Islet precursor cell (in vitro differentiated cells): ENCODE measurements at regions not wholly inside any gene's neighbourhood (a gene's known extent, or its start where the extent isn't known, plus 50 kb on each side); places are given as distances from the start of the nearest gene placed in this dataset.
A peak's percentile ranks its signal among the peaks of the same experiment; 100 is the strongest.

Experiments used
- DNase-seq: peaks from one replicate; pipeline ENCODE4 v3.0.0-alpha.2; 2018

DNA sequence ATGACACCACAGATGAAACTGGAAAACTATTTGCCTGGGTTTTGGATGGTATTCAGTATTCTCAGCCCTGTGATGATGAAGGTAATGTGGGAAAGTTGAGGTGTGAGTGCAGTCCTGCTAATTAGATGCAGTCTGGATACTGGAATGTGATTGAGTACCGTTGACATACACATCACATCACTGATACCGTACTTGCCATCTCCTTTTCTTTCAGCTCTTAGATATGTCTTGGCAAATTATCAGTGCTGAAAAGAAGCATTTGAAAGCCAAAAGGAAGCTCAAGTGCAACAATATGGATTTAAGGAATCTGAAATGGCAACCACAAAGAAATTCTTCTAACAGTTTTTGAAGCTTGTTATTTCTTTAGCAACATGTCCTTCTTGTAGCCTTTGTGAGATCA lies 381.4 kb upstream of the TGFBR2 start:
- no peak for DNase-seq

- no peak for DNase-seq
Measured at GRCh38 chr3:30226601-30227151, 379.7 kb upstream of the TGFBR2 start.

GRCh38 chr3:30227571-30228301 lies 378.7 kb upstream of the TGFBR2 start:
- no peak for DNase-seq

- no peak for DNase-seq
Measured at GRCh38 chr3:30228302-30228631, 378.1 kb upstream of the TGFBR2 start.

DNA sequence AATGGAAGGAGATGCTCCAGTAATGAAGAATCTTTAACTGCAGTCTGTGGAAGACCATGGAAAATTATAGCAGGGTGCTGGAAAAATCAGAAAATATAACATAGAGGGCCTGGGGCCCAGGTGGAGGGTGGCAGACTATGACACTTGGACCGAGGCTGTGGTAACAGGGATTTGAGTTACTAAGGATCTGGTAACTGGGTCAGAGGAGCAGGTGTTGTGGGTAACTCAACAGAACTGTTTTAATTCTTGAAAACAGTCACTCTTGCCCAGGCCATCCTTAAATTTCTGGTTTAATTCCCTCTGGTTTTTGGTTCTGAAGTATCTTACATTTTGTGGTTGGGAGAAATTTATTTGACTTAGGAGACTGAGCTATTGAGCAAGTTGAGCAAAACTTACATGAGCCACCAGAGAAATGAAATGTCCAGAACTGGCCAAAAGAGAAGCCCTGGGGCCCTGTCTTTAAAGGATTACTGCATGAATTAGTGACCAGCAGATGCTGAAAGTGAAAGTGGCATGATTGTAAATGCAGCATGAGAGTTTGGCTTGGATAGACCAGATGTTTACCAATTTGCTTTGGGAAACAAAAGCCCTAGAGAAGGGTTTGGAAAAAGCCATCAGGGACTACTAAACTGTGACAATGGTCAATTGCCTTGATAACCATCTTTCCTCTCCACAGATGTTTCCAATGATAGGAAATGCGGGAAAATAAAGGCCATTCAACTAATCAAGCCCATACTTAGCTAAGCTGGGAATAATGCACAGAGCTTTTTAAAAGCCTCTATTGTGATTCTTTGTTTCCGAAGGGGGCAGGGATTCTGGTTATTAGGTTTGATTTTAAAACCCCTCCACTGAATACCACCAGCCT lies 374.9 kb upstream of the TGFBR2 start:
- DNase-seq, result no peak

DNA sequence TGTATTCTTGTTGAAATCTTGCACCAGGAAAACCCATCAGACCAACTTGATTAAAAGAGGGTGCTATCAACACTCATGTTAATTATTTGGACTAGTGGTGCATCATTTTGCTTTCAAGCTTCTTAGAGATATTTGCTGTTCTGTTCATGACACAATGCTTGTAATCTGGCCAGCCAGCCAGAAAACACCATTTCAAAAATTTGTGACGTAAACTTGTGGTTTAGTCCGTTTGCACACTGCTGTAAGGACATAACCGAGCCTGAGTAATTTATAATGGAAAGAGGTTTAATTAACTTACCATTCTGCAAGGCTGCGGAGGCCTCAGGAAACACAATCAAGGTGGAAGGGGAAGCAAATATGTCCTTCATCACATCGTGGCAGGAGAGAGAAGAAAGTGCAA lies 374.3 kb upstream of the TGFBR2 start:
- DNase-seq, result no peak

- DNase-seq, result no peak
Measured at GRCh38 chr3:30233913-30234646, 372.3 kb upstream of the TGFBR2 start.

DNA sequence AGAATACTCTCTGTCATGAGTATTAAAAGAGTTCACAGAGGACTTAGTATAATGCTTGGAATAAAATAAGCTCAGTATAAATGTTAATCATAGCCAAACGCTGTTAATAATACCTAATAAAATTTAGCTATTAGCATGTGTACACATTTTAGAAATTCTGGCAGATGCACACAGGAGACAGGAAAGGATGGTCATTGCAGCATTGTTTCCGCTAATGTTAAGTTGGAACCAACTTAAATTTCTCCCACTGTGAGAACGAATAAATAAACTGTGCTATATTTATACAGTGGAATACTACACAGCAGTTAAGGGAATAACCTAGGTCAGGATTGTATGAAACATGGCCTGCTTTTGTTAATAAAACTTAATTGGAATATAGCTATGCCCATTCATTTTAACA lies 370.4 kb upstream of the TGFBR2 start:
- no peak for DNase-seq

GRCh38 chr3:30241721-30242120 lies 364.7 kb upstream of the TGFBR2 start:
- no peak for DNase-seq

DNA sequence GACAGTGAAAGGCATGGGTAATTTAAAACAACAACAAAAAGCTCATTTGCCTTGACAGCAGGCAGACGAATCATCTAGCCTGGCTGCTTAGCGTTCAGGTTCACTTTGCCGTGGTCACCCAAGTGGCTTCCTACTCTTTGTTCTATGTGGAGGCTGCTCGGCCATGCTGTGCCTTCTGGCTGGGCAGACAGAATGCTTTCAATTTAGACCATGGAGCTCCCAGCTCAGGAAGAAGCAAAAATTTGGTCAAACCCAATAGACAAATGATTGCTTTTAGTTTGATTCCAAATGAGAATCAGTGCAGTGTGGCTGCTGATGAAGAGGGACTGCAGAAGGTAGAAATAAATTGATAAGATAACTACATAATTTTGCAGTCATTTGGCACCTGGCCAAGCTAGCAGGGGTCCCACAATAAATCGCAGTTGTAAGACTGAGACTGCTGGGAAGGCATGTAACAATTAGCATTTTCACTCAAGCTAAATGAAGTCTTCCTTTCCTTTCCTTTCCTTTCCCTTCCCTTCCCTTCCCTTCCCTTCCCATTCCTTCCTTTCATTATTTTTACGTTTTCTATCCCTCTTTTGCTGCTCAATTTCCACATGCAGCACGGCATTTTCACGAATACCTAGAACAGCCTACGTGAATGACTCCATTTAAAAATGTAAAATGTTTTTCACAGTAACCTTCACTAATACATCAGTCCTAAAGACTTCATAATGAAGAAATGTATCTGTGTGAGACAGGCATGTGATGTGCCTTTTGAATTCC lies 360.4 kb upstream of the TGFBR2 start:
- DNase-seq, result no peak

DNA sequence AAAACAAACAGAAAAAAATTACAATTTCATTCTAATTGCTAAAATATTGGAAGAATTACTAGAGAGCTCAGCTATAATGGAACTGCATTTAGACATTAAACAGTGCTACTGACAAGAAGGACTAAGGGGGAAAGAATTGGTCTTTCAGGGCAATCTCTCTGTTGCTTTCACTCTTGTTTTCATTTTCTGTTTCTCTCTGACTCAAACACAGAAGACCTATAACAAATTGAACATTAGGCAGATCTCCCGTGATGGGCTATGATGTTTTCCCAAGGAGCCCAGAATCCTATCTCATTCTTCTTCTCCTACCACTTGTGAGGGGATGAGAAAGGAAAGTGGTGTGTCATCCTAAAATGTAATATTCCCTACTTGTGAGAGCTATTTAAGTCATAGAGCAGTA lies 358.0 kb upstream of the TGFBR2 start:
- no peak for DNase-seq

DNA sequence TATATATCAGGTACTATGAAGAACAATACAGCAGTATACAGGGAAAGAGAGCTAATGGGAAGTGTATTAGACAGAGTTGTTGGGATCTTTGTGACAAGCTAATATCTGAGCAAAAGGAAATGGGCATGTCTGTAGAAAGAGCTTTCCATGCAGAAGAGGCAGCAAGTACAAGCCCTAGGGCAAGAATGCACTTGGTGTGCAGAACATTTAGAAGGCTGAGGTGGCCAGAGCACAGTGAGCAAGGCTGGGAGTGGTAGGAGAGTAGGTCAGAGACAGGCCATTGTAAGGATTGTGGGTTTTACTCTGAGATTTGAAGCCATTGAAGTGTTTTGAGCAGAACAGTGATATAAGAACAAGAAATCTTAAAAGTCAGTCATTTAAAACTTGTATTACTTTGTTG lies 353.9 kb upstream of the TGFBR2 start:
- peak; percentile 62 for DNase-seq

GRCh38 chr3:30253832-30254231 lies 352.6 kb upstream of the TGFBR2 start:
- DNase-seq, result no peak

GRCh38 chr3:30256474-30256873 lies 349.9 kb upstream of the TGFBR2 start:
- no peak for DNase-seq

DNA sequence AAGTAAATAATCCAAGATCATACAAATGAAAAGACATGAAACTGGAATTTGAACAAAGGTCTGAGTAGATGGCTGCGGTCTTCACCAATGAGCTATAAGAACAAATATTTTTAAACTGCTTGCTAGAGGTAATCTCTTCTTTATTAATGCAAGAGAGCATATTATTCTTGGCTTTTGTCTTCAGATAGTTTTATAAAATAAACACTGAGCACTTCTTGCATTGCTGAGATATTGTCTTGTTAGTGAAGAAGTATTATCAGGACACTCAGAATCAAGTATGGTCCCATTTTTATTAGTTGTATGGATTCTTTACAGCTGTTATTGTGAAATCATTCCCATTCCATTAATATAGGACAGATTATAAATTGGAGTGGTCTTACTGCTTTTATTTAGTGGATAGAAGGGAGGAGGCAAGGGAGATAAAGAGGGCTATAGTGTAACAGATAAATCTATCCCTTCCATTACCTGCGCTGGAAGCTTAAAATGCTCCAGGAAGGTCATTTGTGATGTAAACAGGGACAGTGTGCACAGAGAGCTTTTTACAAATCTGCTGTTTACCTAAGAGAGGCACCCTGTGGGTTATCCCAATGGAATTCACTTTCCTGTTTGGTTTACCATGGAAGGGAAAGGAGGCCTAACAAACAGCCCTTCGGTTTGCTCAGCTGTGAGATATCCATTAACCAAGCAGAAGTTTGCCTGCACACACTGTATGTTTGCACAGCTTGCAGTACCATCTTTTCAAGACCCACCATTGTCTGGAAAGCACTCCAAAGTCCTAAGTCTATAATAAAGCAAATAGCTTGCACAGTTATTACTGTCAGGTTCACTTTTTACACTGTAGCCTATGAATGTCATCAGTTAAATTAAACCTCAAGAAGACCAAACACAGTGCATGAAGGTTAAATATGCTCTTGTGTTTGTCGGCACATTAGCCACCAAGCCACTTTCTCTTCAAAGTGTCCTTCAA lies 347.7 kb upstream of the TGFBR2 start:
- no peak for DNase-seq

- DNase-seq, result no peak
Measured at GRCh38 chr3:30259730-30260129, 346.7 kb upstream of the TGFBR2 start.

- DNase-seq, result no peak
Measured at GRCh38 chr3:30260762-30261161, 345.6 kb upstream of the TGFBR2 start.

DNA sequence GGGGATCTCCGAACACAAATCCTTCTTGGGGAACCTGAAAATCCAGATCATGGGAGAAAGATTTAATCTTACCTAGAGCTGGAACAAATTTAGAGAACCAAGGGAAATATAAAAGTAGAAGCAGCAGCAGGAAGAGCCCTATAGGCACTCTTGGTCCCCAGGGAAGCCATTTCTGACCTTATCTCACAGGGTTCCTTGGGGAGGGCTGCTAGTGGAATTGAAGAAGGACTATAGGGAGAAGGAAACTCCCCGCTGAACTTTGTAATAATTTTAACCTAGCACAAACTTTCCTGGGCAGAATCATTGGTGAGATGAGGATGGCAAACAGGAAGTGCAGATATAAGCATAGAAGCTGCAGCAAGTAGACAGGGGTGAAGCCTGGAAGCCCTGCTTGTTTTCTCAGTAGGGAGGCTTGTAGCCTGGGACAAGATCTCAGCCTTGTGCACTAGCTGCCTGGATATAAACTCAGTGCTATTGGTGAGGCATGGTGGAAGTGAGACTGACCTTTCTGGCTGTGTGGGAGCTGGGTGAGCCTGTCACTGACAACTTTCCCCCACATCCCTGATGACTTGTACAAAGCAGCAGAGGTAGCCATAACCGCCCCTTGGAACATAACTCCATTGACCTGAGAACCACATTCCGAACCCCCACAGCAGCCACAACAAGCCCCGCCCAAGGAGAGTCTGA lies 343.0 kb upstream of the TGFBR2 start:
- DNase-seq, result no peak

DNA sequence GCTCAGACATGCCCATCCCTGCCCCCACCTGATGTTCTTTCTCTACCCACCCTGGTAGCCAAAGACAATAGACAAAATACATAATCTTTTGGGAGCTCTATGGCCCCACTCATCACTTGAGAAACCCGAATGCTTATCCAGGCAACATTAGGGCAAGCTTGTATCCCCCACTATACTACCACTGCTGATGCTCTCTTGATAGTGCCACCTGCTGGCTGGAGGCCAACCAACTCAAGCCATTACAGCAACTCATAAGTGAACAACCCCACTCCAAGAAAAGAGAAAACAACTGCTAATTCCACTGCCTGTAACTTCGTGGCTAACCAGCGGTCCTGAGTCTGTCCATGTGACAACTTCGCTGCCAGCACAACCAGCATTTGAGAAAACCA lies 342.5 kb upstream of the TGFBR2 start:
- DNase-seq, result no peak

- no peak for DNase-seq
Measured at GRCh38 chr3:30266524-30266923, 339.9 kb upstream of the TGFBR2 start.

GRCh38 chr3:30268288-30268687 lies 338.1 kb upstream of the TGFBR2 start:
- DNase-seq, result no peak
